HG03460 (cell line): ENCODE measurements at regions not wholly inside any gene's neighbourhood (a gene's known extent, or its start where the extent isn't known, plus 50 kb on each side); places are given as distances from the start of the nearest gene placed in this dataset.

Experiments used
- ATAC-seq: cut with Tn5 transposase; IDR thresholded peaks from one replicate; pipeline ENCODE4 v1.9.1; 2021; ENCODE audit not compliant: unreplicated experiment

GRCh38 chr4:167290678-167291077, 56.4 kb upstream of the SPOCK3 start:
- ATAC-seq = no peak

GRCh38 chr4:167308876-167309275, 74.6 kb upstream of the SPOCK3 start:
- no peak for ATAC-seq

- no peak for ATAC-seq
These were observed 87.0 kb upstream of the SPOCK3 start for GRCh38 chr4:167321299-167321698.

- no peak for ATAC-seq
These were observed 105.5 kb upstream of the SPOCK3 start for GRCh38 chr4:167339781-167340180.

GRCh38 chr4:167359711-167360110, 125.4 kb upstream of the SPOCK3 start:
- no peak for ATAC-seq

- no peak for ATAC-seq
These were observed 145.0 kb upstream of the SPOCK3 start for GRCh38 chr4:167379076-167379835.

GRCh38 chr4:167380964-167381363, 146.7 kb upstream of the SPOCK3 start:
- no peak for ATAC-seq

- no peak for ATAC-seq
These were observed 149.0 kb upstream of the SPOCK3 start for GRCh38 chr4:167383291-167383690.

- no peak for ATAC-seq
These were observed 163.3 kb upstream of the SPOCK3 start for GRCh38 chr4:167397586-167397985.

GRCh38 chr4:167399201-167399600, 164.9 kb upstream of the SPOCK3 start:
- no peak for ATAC-seq

GRCh38 chr4:167406181-167406580, 171.9 kb upstream of the SPOCK3 start:
- no peak for ATAC-seq

- ATAC-seq = no peak
These were observed 181.2 kb upstream of the SPOCK3 start for GRCh38 chr4:167415461-167415860.

- no peak for ATAC-seq
These were observed 185.3 kb upstream of the SPOCK3 start for GRCh38 chr4:167419468-167420140.

- ATAC-seq = no peak
These were observed 186.9 kb upstream of the SPOCK3 start for GRCh38 chr4:167421201-167421600.

GRCh38 chr4:167424341-167425256, 190.3 kb upstream of the SPOCK3 start:
- no peak for ATAC-seq

- no peak for ATAC-seq
These were observed 193.9 kb upstream of the SPOCK3 start for GRCh38 chr4:167428156-167428555.

GRCh38 chr4:167431371-167431770, 197.1 kb upstream of the SPOCK3 start:
- ATAC-seq = no peak

- no peak for ATAC-seq
These were observed 201.5 kb upstream of the SPOCK3 start for GRCh38 chr4:167435786-167436185.

- no peak for ATAC-seq
These were observed 209.5 kb upstream of the SPOCK3 start for GRCh38 chr4:167443841-167444240.

- no peak for ATAC-seq
These were observed 218.7 kb upstream of the SPOCK3 start for GRCh38 chr4:167452922-167453430.

- ATAC-seq = no peak
These were observed 222.3 kb upstream of the SPOCK3 start for GRCh38 chr4:167456619-167457018.
